ENCODE measurements at regions not wholly inside any gene's neighbourhood (a gene's known extent, or its start where the extent isn't known, plus 50 kb on each side); places are given as distances from the start of the nearest gene placed in this dataset.
"Not testable (repeated sequence)": the region's sequence is repeated elsewhere in the genome, so short reads cannot be mapped to it uniquely, and the experiment has no call there.

- no peak overlapping the region for H3K4me3 ChIP-seq (ENCODE audit: low read length)
- DNase-seq (ENCODE audit: low read depth), result no peak
- TF ChIP-seq CTCF (conservative IDR thresholded peaks at IDR 0.05; ENCODE audit: low read length), result no peak
These were observed 640.9 kb upstream of the CCNG1 start for GRCh38 chr5:162796507-162796906.

DNA sequence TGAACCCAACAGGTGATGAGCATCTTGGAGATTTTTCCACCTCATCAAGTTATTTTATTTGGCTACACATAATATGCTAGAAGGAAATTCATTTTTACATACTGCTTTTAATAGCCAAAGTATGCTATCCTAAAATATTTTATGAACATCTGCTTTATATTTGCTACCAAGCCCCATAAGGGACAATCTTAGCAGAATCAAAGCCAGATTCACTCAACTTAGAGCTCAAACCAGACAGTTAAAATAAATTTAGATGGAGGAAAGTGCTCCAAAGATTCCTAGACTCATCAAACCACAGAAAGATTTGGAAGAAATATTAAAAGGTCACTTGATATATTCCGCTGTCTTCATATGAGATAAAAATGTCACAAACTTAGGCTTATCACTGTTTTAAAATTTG is 637.1 kb upstream of the CCNG1 start:
- no peak overlapping the region for H3K4me3 ChIP-seq (ENCODE audit: low read length)
- DNase-seq (ENCODE audit: low read depth), result no peak
- TF ChIP-seq CTCF (conservative IDR thresholded peaks at IDR 0.05; ENCODE audit: low read length), result no peak

GRCh38 chr5:162801235-162801634 is 636.2 kb upstream of the CCNG1 start:
- no peak for TF ChIP-seq CTCF (conservative IDR thresholded peaks at IDR 0.05; ENCODE audit: low read length)
- H3K4me3 ChIP-seq (ENCODE audit: low read length), result no peak overlapping the region
- DNase-seq (ENCODE audit: low read depth), result no peak

DNA sequence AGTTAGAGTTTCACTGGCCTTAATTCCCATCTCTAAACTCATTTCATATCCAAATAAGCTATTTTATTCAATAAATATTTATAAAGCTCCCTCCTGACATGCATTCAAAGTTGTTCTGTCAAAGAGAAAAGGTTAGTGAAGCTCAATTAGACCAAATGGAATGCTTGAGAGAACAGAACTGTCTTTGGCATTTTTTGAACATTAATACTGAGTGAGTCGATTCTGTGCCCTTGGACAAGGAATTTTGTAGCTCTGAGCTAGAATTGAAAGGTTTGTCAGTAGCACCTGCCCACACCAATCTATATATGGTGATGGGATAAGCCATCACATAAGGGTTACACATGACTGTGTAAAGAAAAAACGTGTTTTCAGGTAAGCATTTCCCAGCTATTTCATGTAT is 631.2 kb upstream of the CCNG1 start:
- no peak for DNase-seq (ENCODE audit: low read depth)
- TF ChIP-seq CTCF (conservative IDR thresholded peaks at IDR 0.05; ENCODE audit: low read length), result no peak
- no peak overlapping the region for H3K4me3 ChIP-seq (ENCODE audit: low read length)

DNA sequence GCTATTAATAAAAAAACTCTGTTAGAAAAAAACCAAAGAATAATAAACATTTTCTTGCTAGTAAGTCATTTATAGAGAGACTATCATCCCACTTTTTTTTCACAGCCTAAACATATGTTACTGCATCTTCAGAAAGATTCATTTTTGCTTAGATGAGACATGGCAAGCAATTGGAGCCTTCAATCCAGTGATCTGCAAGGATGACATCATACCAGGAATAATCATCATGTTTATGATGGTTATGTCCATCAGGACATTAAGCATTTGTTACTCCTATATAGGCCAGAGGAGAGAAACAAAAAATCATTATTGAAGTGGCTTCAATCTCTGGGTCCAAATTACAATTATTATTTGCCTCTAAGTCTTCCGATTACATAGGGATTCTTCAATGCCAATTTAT is 626.3 kb upstream of the CCNG1 start:
- TF ChIP-seq CTCF (conservative IDR thresholded peaks at IDR 0.05; ENCODE audit: low read length), result no peak
- no peak overlapping the region for H3K4me3 ChIP-seq (ENCODE audit: low read length)
- no peak for DNase-seq (ENCODE audit: low read depth)

GRCh38 chr5:162816816-162817215 is 620.6 kb upstream of the CCNG1 start:
- no peak overlapping the region for H3K4me3 ChIP-seq (ENCODE audit: low read length)
- TF ChIP-seq CTCF (conservative IDR thresholded peaks at IDR 0.05; ENCODE audit: low read length), result no peak
- no peak for DNase-seq (ENCODE audit: low read depth)

GRCh38 chr5:162817364-162817763 is 620.0 kb upstream of the CCNG1 start:
- no peak for DNase-seq (ENCODE audit: low read depth)
- H3K4me3 ChIP-seq (ENCODE audit: low read length), result no peak overlapping the region
- no peak for TF ChIP-seq CTCF (conservative IDR thresholded peaks at IDR 0.05; ENCODE audit: low read length)

DNA sequence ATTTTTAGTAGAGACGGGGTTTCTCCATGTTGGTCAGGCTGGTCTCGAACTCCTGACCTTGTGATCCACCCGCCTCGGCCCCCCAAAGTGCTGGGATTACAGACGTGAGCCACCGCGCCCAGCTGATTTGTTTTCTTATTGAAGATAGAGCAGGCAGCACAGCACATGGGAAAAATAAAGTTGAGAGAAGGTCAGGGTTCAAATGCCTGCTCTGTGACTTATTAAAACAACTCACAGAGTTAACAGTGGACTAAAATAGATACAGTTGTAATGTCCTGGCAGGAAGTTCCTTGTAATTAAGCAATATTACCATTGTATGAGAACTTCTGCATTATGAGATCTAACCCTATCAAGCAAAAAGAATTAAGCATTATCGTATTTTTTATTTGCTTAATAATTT is 615.7 kb upstream of the CCNG1 start:
- H3K4me3 ChIP-seq (ENCODE audit: low read length); DNase-seq (ENCODE audit: low read depth): not testable (repeated sequence)

Measured in AG10803 (cell line).